Vagina (tissue), 2 donors: ENCODE measurements at regions not wholly inside any gene's neighbourhood (a gene's known extent, or its start where the extent isn't known, plus 50 kb on each side); places are given as distances from the start of the nearest gene placed in this dataset.

Experiments used
- POLR2A ChIP-seq, 2 donors: fragments of 450-650 bp; IDR thresholded peaks; one replicate each; pipeline ENCODE4 v1.6.1; 2017; ENCODE audit warnings: antibody characterized with exemption in 2 of 2, mild to moderate bottlenecking in 2 of 2, moderate library complexity in 2 of 2
- POLR2AphosphoS5 ChIP-seq, 2 donors: sonication (generic); formaldehyde crosslinking; IDR thresholded peaks; one replicate each; pipeline ENCODE4 v1.9.0; 2017; ENCODE audit warnings: antibody characterized with exemption in 2 of 2, mild to moderate bottlenecking in 2 of 2, low read depth in 1 of 2; ENCODE audit not compliant: insufficient read depth in 1 of 2
- TF ChIP-seq, protein P1 (sequence below), 3 experiments: fragments of 450-650 bp in 2 of 3; fragments of 200-600 bp in 1 of 3; sonication (generic) in 1 of 3; IDR thresholded peaks; one replicate each; pipeline ENCODE4 v1.5.1; 2017 to 2019; ENCODE audit warnings: antibody characterized with exemption in 3 of 3, mild to moderate bottlenecking in 2 of 3, moderate library complexity in 2 of 3

DNA sequence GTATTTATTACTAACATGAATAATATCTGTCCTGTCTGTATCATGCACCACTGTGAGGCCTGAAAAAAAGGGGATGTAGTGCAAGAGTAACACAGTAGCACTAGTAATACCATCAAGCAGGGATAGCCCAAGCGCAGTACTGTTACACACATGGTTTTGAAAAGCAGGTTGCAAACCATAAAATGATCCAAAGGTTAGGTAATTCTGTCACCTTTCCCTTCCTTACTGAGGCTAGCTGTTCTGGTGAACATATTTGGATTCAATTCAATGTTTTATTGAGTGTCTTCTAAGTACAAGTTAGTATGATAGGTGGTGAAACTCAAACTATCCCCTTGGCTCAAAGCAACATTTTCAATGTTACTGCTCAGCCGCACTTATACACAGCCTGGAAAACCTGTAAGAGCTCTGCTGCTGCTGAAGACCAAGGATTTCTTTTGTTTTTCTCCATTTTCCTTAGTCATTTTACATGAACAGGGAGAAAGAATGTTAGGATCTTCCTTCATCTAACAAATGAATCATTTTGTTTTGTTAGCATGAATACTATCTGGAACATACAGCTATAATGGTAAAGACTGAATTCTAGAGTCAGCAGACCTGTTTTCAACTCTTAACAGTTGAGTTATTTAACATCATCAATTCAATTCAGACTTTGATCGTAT lies 102.5 kb upstream of the ITPRID2 start:
- TF ChIP-seq, protein P1, sequence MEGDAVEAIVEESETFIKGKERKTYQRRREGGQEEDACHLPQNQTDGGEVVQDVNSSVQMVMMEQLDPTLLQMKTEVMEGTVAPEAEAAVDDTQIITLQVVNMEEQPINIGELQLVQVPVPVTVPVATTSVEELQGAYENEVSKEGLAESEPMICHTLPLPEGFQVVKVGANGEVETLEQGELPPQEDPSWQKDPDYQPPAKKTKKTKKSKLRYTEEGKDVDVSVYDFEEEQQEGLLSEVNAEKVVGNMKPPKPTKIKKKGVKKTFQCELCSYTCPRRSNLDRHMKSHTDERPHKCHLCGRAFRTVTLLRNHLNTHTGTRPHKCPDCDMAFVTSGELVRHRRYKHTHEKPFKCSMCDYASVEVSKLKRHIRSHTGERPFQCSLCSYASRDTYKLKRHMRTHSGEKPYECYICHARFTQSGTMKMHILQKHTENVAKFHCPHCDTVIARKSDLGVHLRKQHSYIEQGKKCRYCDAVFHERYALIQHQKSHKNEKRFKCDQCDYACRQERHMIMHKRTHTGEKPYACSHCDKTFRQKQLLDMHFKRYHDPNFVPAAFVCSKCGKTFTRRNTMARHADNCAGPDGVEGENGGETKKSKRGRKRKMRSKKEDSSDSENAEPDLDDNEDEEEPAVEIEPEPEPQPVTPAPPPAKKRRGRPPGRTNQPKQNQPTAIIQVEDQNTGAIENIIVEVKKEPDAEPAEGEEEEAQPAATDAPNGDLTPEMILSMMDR (IDR thresholded peaks at IDR 0.05): no peak
- TF ChIP-seq POLR2A (IDR thresholded peaks at IDR 0.05): no peak
- no peak for TF ChIP-seq POLR2AphosphoS5 (IDR thresholded peaks at IDR 0.05; ENCODE audit: insufficient read depth in 1 of 2, low read depth in 1 of 2)
